ENCODE measurements at regions not wholly inside any gene's neighbourhood (a gene's known extent, or its start where the extent isn't known, plus 50 kb on each side); places are given as distances from the start of the nearest gene placed in this dataset. TPM values are rescaled to one million over a fixed set of nuclear protein-coding genes. Genes with fewer than 3 reads are reported as not detected.

DNA sequence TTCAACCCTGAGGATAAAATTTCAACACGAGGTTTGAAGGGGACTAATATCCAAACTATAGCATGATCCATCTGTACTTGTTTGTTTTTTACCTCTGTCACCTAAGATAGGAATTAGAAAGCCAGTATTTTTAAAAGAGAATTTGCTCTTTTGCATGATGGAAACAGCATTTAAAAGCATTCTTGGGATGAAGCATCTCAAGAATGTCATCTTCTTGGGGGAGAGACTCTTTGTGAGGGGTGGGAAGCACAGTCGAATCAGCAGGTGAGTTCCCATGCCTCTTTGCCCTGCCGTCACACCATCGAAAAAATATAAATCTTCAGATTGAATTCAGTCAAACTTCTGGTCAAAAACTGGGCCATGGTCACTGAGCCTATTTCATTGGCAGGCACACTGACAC, 55.3 kb upstream of the BCHE start:
- Histone ChIP-seq H2AFZ (ENCODE audit: insufficient read depth, low read depth, low read length, poor library complexity, severe bottlenecking) (no peak overlapping the region), H3K4me1 (ENCODE audit: control insufficient read depth in 2 of 2, insufficient read depth in 2 of 2, low read length in 2 of 2) (no peaks in the 10 kb centered on the region), H3K9me3 (ENCODE audit: control extremely low read depth in 1 of 3, control insufficient read depth in 2 of 3, insufficient read depth in 1 of 3, low read length in 2 of 3) (no peaks in the 10 kb centered on the region), H3K4me2 (replicated peaks; ENCODE audit: low read depth, low read length, poor library complexity, severe bottlenecking) (no peak overlapping the region), H3K9ac (ENCODE audit: low read length) (no peak overlapping the region), H3K4me3 (ENCODE audit: control extremely low read depth in 1 of 5, extremely low read depth in 1 of 5, insufficient read depth in 1 of 5, low read depth in 2 of 5, low read length in 4 of 5) (no peak overlapping the region), H3K79me2 (ENCODE audit: control insufficient read depth, insufficient read depth, low read length) (no peaks in the 10 kb centered on the region), H4K20me1 (ENCODE audit: control insufficient read depth, insufficient read depth, low read length, poor library complexity, severe bottlenecking) (no peaks in the 10 kb centered on the region), H3K36me3 (replicated peaks in 1 of 2; ENCODE audit: control extremely low read depth in 1 of 2, control insufficient read depth in 1 of 2, extremely low read depth in 1 of 2, insufficient read depth in 2 of 2, low read length in 1 of 2) (no peaks in the 10 kb centered on the region), H3K27ac (ENCODE audit: low read length in 2 of 2) (no peak overlapping the region), H3K27me3 (replicated peaks in 1 of 4; ENCODE audit: control extremely low read depth in 1 of 4, control insufficient read depth in 3 of 4, insufficient read depth in 4 of 4, low read length in 3 of 4) (no peaks in the 10 kb centered on the region)
- DNase-seq = no peak
- Mint-ChIP-seq H3K9me3 (ENCODE audit: insufficient read depth) (peaks cover 2% of the 10 kb centered on the region), H3K27ac (no peak overlapping the region), H3K4me1 (no peaks in the 10 kb centered on the region), H3K27me3 (no peaks in the 10 kb centered on the region), H3K4me3 (no peak overlapping the region)
- ChIA-PET CTCF (no interaction called here), POLR2A (no interaction called here)
- ATAC-seq (ENCODE audit: low read depth) = no peak
- TF ChIP-seq, protein P1, sequence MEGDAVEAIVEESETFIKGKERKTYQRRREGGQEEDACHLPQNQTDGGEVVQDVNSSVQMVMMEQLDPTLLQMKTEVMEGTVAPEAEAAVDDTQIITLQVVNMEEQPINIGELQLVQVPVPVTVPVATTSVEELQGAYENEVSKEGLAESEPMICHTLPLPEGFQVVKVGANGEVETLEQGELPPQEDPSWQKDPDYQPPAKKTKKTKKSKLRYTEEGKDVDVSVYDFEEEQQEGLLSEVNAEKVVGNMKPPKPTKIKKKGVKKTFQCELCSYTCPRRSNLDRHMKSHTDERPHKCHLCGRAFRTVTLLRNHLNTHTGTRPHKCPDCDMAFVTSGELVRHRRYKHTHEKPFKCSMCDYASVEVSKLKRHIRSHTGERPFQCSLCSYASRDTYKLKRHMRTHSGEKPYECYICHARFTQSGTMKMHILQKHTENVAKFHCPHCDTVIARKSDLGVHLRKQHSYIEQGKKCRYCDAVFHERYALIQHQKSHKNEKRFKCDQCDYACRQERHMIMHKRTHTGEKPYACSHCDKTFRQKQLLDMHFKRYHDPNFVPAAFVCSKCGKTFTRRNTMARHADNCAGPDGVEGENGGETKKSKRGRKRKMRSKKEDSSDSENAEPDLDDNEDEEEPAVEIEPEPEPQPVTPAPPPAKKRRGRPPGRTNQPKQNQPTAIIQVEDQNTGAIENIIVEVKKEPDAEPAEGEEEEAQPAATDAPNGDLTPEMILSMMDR (IDR thresholded peaks at IDR 0.05) = no peak
- no peak for TF ChIP-seq EZH2 (IDR thresholded peaks at IDR 0.05; ENCODE audit: borderline replicate concordance, insufficient read depth, low read depth, low read length, poor library complexity, severe bottlenecking)
- intact Hi-C loops (cut with micrococcal nuclease) = no loop called here
- 100% methylated on average over 3 of the region's 4 CpGs for WGBS (ENCODE audit: insufficient coverage)

Small RNAs in the stretch of these regions (small RNA-seq; reads per million reads assigned to genes)
- not detected for gene AC069439.1 (ENCODE audit: insufficient read length, low read depth, low replicate concordance)
- not detected for gene AC072046.1 (ENCODE audit: insufficient read length, low read depth, low replicate concordance)
- gene AC072046.2 (ENCODE audit: insufficient read length, low read depth, low replicate concordance) = not detected
- gene MTND4LP10 (ENCODE audit: insufficient read length, low read depth, low replicate concordance) = not detected
- gene RN7SKP298 (ENCODE audit: insufficient read length, low read depth, low replicate concordance) = not detected
